ENCODE measurements at regions not wholly inside any gene's neighbourhood (a gene's known extent, or its start where the extent isn't known, plus 50 kb on each side); places are given as distances from the start of the nearest gene placed in this dataset.

GRCh38 chr4:184550476-184550875, 76.1 kb upstream of the IRF2 start:
- DNase-seq (ENCODE audit: low read depth): no peak
- no peak overlapping the region for H3K4me3 ChIP-seq (ENCODE audit: control insufficient read depth, low read depth, low read length)
- no peak for TF ChIP-seq CTCF (conservative IDR thresholded peaks at IDR 0.05; ENCODE audit: control insufficient read depth, insufficient read depth, low read depth, low read length)

GRCh38 chr4:184548648-184549341, 74.4 kb upstream of the IRF2 start:
- no peak for TF ChIP-seq CTCF (conservative IDR thresholded peaks at IDR 0.05; ENCODE audit: control insufficient read depth, insufficient read depth, low read depth, low read length)
- peak overlapping the region; percentile 15 for H3K4me3 ChIP-seq (ENCODE audit: control insufficient read depth, low read depth, low read length)
- no peak for DNase-seq (ENCODE audit: low read depth)

- DNase-seq (ENCODE audit: low read depth): no peak
- no peak for TF ChIP-seq CTCF (conservative IDR thresholded peaks at IDR 0.05; ENCODE audit: control insufficient read depth, insufficient read depth, low read depth, low read length)
- H3K4me3 ChIP-seq (ENCODE audit: control insufficient read depth, low read depth, low read length): no peak overlapping the region
Measured at GRCh38 chr4:184548316-184548647, 73.9 kb upstream of the IRF2 start.

DNA sequence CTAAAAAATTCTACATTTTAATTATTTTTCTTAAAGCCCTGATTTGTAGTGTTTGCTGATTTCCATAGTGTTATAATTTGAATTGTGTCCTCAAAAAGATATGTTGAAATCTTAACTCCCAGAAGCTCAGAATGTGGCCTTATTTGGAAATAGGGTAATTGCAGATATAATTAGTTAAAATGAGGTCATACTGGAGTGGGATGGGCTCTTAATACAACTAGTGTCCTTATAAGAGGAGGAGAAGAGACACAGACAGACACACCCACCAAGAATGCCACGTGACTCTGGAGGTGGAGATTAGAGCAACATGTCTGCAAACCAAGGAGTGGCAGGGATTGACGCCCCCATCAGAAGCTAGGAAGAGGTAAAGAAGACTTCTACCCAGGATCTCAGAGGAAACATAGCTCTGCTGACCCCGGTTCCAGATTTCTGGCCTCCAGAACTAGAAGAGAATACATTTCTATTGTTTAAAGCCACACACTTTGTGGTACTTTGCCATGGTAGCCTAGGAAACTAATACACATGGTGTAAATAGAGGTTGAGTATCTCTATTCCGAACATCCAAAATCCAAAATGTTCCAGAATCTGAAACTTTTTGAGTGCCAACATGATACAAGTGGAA, 70.5 kb upstream of the IRF2 start:
- TF ChIP-seq CTCF (conservative IDR thresholded peaks at IDR 0.05; ENCODE audit: control insufficient read depth, insufficient read depth, low read depth, low read length): no peak
- DNase-seq (ENCODE audit: low read depth): peak; percentile 29
- H3K4me3 ChIP-seq (ENCODE audit: control insufficient read depth, low read depth, low read length): no peak overlapping the region

DNA sequence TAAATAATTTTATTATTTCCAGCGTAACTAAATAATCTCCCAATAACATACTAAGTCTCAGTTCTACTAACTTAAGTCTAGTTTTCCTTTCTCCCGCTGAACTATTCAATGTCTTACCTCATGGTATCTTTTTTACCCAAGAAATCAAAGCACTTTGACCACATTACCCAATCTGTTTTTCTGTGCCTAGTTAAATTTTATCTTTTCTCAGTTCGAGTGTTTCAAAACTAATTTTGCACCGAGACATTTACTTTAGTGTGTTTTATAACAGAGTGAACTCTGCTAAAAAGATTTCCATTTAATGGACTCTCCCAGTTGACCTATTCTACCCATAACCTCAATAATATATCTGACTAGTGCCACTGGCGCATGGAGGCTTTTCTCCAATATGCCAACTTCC, 67.6 kb upstream of the IRF2 start:
- H3K4me3 ChIP-seq (ENCODE audit: control insufficient read depth, low read depth, low read length): no peak overlapping the region
- TF ChIP-seq CTCF (conservative IDR thresholded peaks at IDR 0.05; ENCODE audit: control insufficient read depth, insufficient read depth, low read depth, low read length): no peak
- no peak for DNase-seq (ENCODE audit: low read depth)

- no peak overlapping the region for H3K4me3 ChIP-seq (ENCODE audit: control insufficient read depth, low read depth, low read length)
- DNase-seq (ENCODE audit: low read depth): no peak
- TF ChIP-seq CTCF (conservative IDR thresholded peaks at IDR 0.05; ENCODE audit: control insufficient read depth, insufficient read depth, low read depth, low read length): no peak
Measured at GRCh38 chr4:184540307-184540706, 66.0 kb upstream of the IRF2 start.

All from fibroblast of mammary gland (primary cell).